ENCODE measurements at regions not wholly inside any gene's neighbourhood (a gene's known extent, or its start where the extent isn't known, plus 50 kb on each side); places are given as distances from the start of the nearest gene placed in this dataset.

DNA sequence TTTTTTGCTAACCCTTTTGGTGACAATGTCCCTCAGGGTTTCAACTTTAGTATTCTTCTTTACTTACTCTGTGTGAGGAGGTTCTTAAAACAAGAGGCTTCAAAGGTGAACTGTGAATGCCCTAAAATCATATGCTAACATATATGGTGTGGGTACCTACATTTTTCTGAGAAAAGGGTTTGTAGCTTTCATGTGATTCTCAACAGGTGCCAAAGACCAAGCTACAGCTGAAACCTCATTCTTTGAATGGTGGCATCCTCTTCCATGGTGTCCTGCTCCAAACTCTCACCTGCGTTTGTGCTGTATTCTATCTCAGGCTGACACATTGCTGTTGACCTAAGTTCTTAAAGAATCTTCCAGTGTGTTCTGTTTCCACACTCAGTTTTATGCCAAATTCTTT is 177.3 kb downstream of the PRL start:
- Histone ChIP-seq H3K9me3 (no peaks in the 10 kb centered on the region), H3K36me3 (no peaks in the 10 kb centered on the region), H3K27ac (no peak overlapping the region), H3K4me3 (no peak overlapping the region), H3K27me3 (ENCODE audit: low read depth) (no peaks in the 10 kb centered on the region), H3K4me1 (no peaks in the 10 kb centered on the region)
- ATAC-seq (no peak), DNase-seq (no peak)
- intact Hi-C loops (cut with DNase I), result no loop called here
- TF ChIP-seq CTCF (IDR thresholded peaks at IDR 0.05), result no peak

GRCh38 chr6:22124756-22125155 is 172.1 kb downstream of the PRL start:
- H3K27ac ChIP-seq, result no peak overlapping the region
- ATAC-seq, result no peak
- TF ChIP-seq CTCF (IDR thresholded peaks at IDR 0.05), result no peak

GRCh38 chr6:22126910-22127309 is 169.9 kb downstream of the PRL start:
- intact Hi-C loops (cut with DNase I), result no loop called here
- H3K36me3 ChIP-seq, result no peaks in the 10 kb centered on the region
- ATAC-seq (no peak), DNase-seq (no peak)
- no peak overlapping the region for H3K4me3 ChIP-seq
- no peaks in the 10 kb centered on the region for H3K4me1 ChIP-seq
- H3K27me3 ChIP-seq (ENCODE audit: low read depth), result no peaks in the 10 kb centered on the region
- H3K9me3 ChIP-seq, result peaks cover 9% of the 10 kb centered on the region
- TF ChIP-seq CTCF (IDR thresholded peaks at IDR 0.05), result no peak
- no peak overlapping the region for H3K27ac ChIP-seq

More at GRCh38 chr6:22124756-22125155, 172.1 kb downstream of the PRL start:
- Histone ChIP-seq H3K36me3 (no peaks in the 10 kb centered on the region), H3K4me3 (no peak overlapping the region), H3K4me1 (no peaks in the 10 kb centered on the region), H3K9me3 (peaks cover 9% of the 10 kb centered on the region), H3K27me3 (ENCODE audit: low read depth) (no peaks in the 10 kb centered on the region)
- intact Hi-C loops (cut with DNase I), result no loop called here
- no peak for DNase-seq

GRCh38 chr6:22129751-22130150 is 167.1 kb downstream of the PRL start:
- TF ChIP-seq CTCF (IDR thresholded peaks at IDR 0.05), result no peak
- no peak for DNase-seq

DNA sequence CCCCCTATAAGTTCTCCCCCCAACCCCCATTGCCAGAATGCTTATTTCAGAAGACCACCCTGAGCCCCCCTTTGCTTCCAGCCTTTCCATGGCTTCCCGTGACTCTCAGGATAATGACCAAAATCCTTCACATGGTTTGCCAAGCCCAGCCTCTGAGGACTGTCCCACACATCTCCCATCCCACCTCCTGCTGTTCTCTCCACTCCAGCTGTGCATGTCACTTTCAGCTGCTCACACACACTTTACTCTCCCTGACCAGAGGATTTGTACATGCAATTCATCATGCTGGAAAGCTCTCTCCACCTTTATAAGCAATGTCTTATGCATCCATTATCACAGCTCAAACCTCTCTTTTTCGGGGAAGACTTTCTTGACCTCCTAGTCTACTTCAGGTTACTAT is 164.2 kb downstream of the PRL start:
- Histone ChIP-seq H3K9me3 (no peaks in the 10 kb centered on the region), H3K27me3 (ENCODE audit: low read depth) (no peaks in the 10 kb centered on the region), H3K4me1 (no peaks in the 10 kb centered on the region), H3K36me3 (no peaks in the 10 kb centered on the region), H3K4me3 (no peak overlapping the region), H3K27ac (no peak overlapping the region)
- TF ChIP-seq CTCF (IDR thresholded peaks at IDR 0.05), result no peak
- DNase-seq, result no peak
- intact Hi-C loops (cut with DNase I), result no loop called here
- ATAC-seq, result no peak

More at GRCh38 chr6:22129751-22130150, 167.1 kb downstream of the PRL start:
- Histone ChIP-seq H3K27ac (no peak overlapping the region), H3K9me3 (peaks cover 9% of the 10 kb centered on the region), H3K4me3 (no peak overlapping the region), H3K36me3 (no peaks in the 10 kb centered on the region), H3K4me1 (no peaks in the 10 kb centered on the region), H3K27me3 (ENCODE audit: low read depth) (no peaks in the 10 kb centered on the region)
- intact Hi-C loops (cut with DNase I), result no loop called here
- ATAC-seq, result no peak

DNA sequence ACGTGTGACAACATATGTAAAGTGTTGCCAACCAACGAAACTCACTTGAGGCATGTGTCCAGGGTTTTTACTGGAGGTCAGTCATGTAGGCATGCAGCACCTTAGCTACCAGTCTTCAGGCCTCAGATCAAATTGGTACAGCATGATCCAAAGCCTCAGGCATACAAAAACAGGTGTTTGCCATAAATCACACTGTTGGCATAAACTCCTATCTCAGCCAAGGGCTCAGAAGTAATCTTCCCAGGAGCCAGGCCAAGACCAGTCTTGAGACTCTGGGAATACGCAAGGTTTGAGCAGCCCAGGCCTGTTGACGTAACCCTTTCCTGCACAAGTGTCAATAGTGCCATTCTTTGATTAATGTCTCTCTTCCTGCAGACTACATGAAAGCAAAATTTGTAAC is 163.5 kb downstream of the PRL start:
- intact Hi-C loops (cut with DNase I), result no loop called here
- Histone ChIP-seq H3K4me3 (no peak overlapping the region), H3K9me3 (no peaks in the 10 kb centered on the region), H3K36me3 (no peaks in the 10 kb centered on the region), H3K27ac (no peak overlapping the region), H3K27me3 (ENCODE audit: low read depth) (no peaks in the 10 kb centered on the region), H3K4me1 (no peaks in the 10 kb centered on the region)
- no peak for DNase-seq
- no peak for ATAC-seq
- TF ChIP-seq CTCF (IDR thresholded peaks at IDR 0.05), result no peak

Measured in lower lobe of right lung (tissue), 2 donors.